Lung (tissue), 11 donors: ENCODE measurements at regions not wholly inside any gene's neighbourhood (a gene's known extent, or its start where the extent isn't known, plus 50 kb on each side); places are given as distances from the start of the nearest gene placed in this dataset.
A peak's percentile ranks its signal among the peaks of the same experiment; 100 is the strongest.

Source experiments
- ATAC-seq: fragments of 200-7000 bp; cut with Tn5 transposase; one replicate; pipeline ENCODE4 v1.9.1; 2020; ENCODE audit warnings: moderate number of reproducible peaks; ENCODE audit not compliant: insufficient read depth, low FRiP score
- DNase-seq, 3 donors: peaks; one replicate each; pipeline ENCODE4 v3.0.0-alpha.2; 2013 to 2017
- H3K27ac ChIP-seq, 2 donors: one replicate each; pipeline ENCODE4 v1.5.1; 2013; ENCODE audit warnings: mild to moderate bottlenecking in 2 of 2, moderate library complexity in 2 of 2, control low read depth in 1 of 2, inconsistent platforms in 1 of 2, low read depth in 1 of 2, low read length in 1 of 2
- H3K27me3 ChIP-seq, 3 donors: one replicate each; pipeline ENCODE4 v1.5.1; 2013; ENCODE audit warnings: low read length in 2 of 3; ENCODE audit not compliant: control insufficient read depth in 3 of 3, insufficient read depth in 3 of 3
- H3K36me3 ChIP-seq, 4 donors: one replicate each; pipeline ENCODE4 v1.5.1; 2013; ENCODE audit warnings: low read length in 4 of 4, mild to moderate bottlenecking in 1 of 4, moderate library complexity in 1 of 4; ENCODE audit not compliant: control insufficient read depth in 4 of 4, insufficient read depth in 4 of 4
- H3K4me1 ChIP-seq, 5 donors: one replicate each; pipeline ENCODE4 v1.5.1; 2013; ENCODE audit warnings: low read length in 5 of 5, mild to moderate bottlenecking in 2 of 5, moderate library complexity in 1 of 5; ENCODE audit not compliant: control insufficient read depth in 5 of 5, insufficient read depth in 5 of 5
- H3K4me3 ChIP-seq: one replicate; pipeline ENCODE4 v1.5.1; 2013; ENCODE audit warnings: mild to moderate bottlenecking, control low read depth, moderate library complexity
- H3K9ac ChIP-seq, 2 donors: one replicate each; pipeline ENCODE4 v1.5.1; 2013; ENCODE audit warnings: low read length in 2 of 2, control low read depth in 1 of 2; ENCODE audit not compliant: insufficient read depth in 1 of 2
- H3K9me3 ChIP-seq, 4 donors: one replicate each; pipeline ENCODE4 v1.5.1; 2013; ENCODE audit warnings: low read length in 3 of 4, mild to moderate bottlenecking in 1 of 4, moderate library complexity in 1 of 4; ENCODE audit not compliant: control insufficient read depth in 4 of 4, insufficient read depth in 3 of 4
- CTCF ChIP-seq: IDR thresholded peaks from 2 replicates; pipeline ENCODE4 v1.5.1; 2012; ENCODE audit warnings: mild to moderate bottlenecking; ENCODE audit errors: control extremely low read depth, extremely low read depth
- WGBS, 2 donors: extraction: QIAGEN DNeasy Blood & Tissue Kit; methylation state at CpG; one replicate each; pipeline ENCODE4 v1.1.7; 2013; 5-methylcytosine and 5-hydroxymethylcytosine counted together
- donor health status: control.
- donor health status: control.
- donor health status: Bipolar disorder and iron deficiency.
- donor health status: healthy.
- donor health status: DM: yes; HTN: yes; CAD: no.

- WGBS, 2 donors: 90 to 92% methylated on average over 12 of the region's 12 CpGs
- TF ChIP-seq CTCF: no peak
- no peak for DNase-seq
Observed at GRCh38 chr17:77505181-77505639, 364.4 kb downstream of the SEC14L1 start.

GRCh38 chr17:77506371-77506991, 365.7 kb downstream of the SEC14L1 start:
- no peak for TF ChIP-seq CTCF
- no peaks in the 10 kb centered on the region for H3K4me1 ChIP-seq

More at GRCh38 chr17:77505181-77505639, 364.4 kb downstream of the SEC14L1 start:
- Histone ChIP-seq H3K4me1 (no peaks in the 10 kb centered on the region), H3K9ac (no peak overlapping the region), H3K36me3 (peaks cover 0 to 8% (median 3%) of the 10 kb centered on the region in 4 donors), H3K27me3 (no peaks in the 10 kb centered on the region), H3K9me3 (no peaks in the 10 kb centered on the region), H3K27ac (no peak overlapping the region), H3K4me3 (no peak overlapping the region)
- no peak for ATAC-seq

GRCh38 chr17:77507111-77507885, 366.5 kb downstream of the SEC14L1 start:
- Histone ChIP-seq H3K9ac (no peak overlapping the region), H3K4me3 (no peak overlapping the region), H3K27me3 (no peaks in the 10 kb centered on the region), H3K27ac (no peak overlapping the region), H3K36me3 (no peaks in the 10 kb centered on the region), H3K9me3 (peaks cover 0 to 9% (median 2%) of the 10 kb centered on the region in 4 donors), H3K4me1 (no peaks in the 10 kb centered on the region)
- no peak for TF ChIP-seq CTCF
- ATAC-seq (no peak), DNase-seq (peak in 1 of 3 donors; percentile 8)
- 70 to 74% methylated on average over 19 of the region's 19 CpGs for WGBS, 2 donors

More at GRCh38 chr17:77506371-77506991, 365.7 kb downstream of the SEC14L1 start:
- 89 to 91% methylated on average over 27 of the region's 27 CpGs for WGBS, 2 donors
- peak in 1 of 3 donors; percentile 10 for DNase-seq
- peaks cover 0 to 3% (median 1%) of the 10 kb centered on the region in 4 donors for H3K9me3 ChIP-seq
- no peak overlapping the region for H3K27ac ChIP-seq
- H3K9ac ChIP-seq: no peak overlapping the region
- no peaks in the 10 kb centered on the region for H3K27me3 ChIP-seq
- ATAC-seq: no peak
- H3K36me3 ChIP-seq: peaks cover 0 to 4% (median 1%) of the 10 kb centered on the region in 4 donors
- no peak overlapping the region for H3K4me3 ChIP-seq
